ENCODE measurements at regions not wholly inside any gene's neighbourhood (a gene's known extent, or its start where the extent isn't known, plus 50 kb on each side); places are given as distances from the start of the nearest gene placed in this dataset.
"Not testable (repeated sequence)": the region's sequence is repeated elsewhere in the genome, so short reads cannot be mapped to it uniquely, and the experiment has no call there.

DNA sequence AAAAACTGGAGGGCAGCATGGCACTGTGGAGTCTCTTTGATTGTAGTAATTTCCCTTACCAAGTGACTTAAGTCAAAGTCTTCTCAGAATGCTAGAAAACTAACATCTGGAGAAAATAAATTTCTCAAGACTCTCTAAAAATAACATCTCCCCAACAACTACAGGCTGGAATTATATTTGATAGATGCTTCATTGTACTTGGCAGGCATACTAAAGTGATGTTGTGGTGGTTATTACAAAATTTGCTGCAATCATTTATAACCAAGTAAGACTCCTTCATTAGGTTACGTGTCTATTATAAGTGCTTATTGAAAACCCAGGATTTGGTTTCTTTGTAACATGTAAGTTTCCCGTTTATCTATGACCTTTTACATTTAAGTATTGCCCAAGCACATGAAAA, 132.9 kb upstream of the NRIP1 start:
- DNase-seq (ENCODE audit: insufficient read length, low spot score): no peak
- no peak for FAIRE-seq

DNA sequence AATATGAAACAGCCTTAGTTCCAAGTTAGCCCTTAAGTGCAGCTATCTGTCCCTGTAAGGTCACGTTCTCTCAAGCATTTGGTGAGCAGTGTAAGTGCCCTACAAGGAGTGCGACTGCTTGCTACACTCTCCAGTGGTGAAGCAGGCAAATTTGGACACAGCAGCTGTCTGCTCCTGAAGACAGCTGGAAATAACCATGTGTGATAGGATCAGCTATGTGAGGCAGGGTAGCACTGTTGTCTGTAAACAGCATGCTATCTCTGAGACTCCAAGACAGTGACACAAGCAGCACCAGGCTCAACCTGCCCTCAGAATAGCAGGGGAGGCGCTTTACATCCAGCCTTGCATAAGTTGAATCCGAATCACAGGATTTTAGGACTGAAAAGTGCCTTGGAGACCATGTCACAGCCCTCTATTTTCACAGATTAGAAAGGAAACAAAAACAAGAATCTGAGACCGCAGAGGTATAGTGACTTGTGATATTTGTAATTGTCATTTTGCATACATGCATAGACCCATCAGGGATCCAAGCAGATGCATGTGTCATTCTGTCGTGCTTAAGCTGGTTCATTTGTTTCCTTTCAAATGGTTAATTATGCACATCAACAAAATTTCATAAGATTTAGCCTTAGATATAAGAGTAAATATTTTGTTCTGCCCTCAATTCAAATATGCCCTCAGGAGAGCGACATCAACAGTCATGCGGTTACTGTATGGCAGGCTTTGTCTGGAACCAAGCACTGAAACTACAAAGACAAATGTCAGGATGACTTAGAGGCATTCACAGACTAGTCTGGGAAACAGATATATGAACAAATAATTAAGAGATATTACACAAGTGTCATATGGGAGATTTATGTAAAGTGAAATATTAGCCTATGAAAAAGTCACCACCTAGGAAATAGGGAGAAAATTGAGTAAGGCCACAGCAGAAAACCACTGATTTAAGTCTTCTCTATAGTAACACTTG, 134.9 kb upstream of the NRIP1 start:
- FAIRE-seq (no peak), DNase-seq (ENCODE audit: insufficient read length, low spot score) (no peak)

DNA sequence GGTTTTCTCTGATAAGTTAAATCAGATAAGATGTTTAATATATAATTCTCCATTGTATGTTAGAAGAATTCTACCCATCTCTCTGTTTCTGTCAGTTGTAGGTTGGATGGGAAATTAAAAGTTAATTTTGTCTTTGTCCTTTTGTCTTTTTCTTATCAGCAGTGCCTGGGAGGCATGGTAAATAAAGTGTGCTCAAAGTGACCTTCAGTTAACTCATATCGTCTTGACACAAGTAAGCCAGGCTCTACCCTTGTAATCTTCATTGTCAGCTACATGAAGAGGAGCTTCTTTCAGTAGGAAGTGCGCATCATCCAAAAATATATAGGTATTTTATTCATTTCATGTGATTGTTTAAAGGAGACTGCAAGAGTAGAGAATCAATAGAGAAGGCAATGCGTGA, 138.9 kb upstream of the NRIP1 start:
- no peak for FAIRE-seq

DNA sequence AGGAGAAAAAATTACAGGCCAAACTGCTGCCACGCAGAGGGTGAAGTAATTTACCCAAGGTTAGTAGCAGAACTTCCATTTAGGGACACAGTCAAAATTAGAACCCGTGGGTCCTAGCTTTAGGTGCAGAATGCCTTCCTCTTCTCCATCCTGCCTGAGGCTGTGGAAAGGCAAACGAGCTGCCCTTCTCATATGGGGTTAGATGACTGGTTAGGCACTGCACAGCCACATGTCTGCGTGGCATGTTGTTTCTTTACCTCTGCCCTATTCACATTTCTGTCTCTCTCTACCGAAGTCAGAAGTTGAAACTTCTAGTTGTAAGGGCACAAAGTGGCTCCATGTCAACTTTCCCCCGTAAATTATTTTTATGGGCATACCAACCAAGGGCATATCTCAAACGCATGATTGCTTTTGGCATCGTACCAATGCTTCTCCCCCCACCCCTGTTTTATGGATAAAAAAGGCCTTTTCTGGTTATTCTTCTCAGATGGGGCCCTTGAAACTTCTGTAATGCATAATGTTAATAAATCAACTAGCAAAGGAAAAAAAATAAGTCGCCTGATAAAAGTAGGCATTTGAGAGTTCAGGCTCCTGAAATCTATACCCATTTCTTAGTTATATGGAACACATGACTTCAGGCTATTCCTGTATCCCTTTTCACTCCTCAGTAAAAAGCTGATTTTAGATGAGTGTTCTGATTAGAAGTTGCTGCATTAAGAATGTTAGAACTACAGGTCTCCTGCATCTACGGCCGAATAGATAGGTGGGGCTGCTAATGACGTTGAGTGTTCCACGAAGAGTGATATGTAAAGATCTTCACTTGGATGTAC, 139.6 kb upstream of the NRIP1 start:
- DNase-seq (ENCODE audit: insufficient read length, low spot score) (no peak), FAIRE-seq (no peak)

More for the DNA sequence above, 138.9 kb upstream of the NRIP1 start:
- no peak for DNase-seq (ENCODE audit: insufficient read length, low spot score)

DNA sequence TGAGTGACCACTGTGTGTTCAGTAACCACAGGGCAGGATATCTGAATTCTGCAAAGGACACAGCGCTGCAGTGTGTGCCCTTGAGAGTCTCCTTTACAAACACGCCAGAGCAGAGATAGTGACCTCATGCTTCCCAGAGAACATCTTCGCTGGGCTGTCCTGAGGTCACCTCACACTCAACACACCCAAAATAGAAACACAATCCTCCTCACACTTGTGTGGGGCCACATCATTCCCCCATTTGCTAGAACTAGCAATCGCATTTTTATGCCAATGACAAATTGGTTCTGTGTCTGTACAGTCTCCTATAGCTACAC, 140.1 kb upstream of the NRIP1 start:
- DNase-seq (ENCODE audit: insufficient read length, low spot score): no peak
- FAIRE-seq: no peak

DNA sequence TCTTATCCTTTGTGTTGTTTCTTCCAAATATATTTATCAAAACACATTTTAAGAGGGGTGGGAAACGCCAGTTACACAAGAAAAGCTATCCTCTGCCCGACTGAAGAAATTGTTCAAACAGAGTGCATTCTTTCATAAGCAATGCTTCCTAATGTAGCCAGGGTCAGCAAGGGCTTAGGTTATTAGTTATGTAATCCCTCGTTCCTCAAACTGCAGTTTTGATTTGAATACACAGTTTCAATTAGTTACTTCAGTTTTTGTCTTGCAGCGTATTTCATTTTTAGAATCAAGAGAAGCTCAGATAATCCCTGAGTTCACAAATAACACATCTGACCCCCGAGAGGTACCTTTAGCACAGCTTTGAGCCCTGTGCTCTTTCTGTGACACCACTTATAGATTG, 141.7 kb upstream of the NRIP1 start:
- no peak for FAIRE-seq
- no peak for DNase-seq (ENCODE audit: insufficient read length, low spot score)

DNA sequence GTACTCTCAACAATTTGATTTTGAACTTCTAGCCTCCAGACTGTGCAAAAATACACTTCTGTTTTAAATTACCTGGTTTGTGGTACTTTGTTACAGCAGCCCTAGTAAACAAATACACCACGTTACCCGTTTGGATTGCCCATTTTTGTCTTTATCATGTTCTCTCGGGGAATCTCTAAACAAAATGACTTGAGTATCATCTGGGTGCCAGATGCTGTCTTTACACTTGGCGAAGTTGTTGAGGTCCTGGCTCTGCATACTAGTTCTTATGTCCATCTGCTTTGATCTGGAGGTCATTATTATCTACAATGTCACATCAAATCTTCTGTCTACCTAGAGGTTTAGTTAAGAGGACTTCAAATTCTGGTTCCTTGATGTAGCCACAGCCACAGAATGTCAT, 142.4 kb upstream of the NRIP1 start:
- no peak for DNase-seq (ENCODE audit: insufficient read length, low spot score)
- no peak for FAIRE-seq

DNA sequence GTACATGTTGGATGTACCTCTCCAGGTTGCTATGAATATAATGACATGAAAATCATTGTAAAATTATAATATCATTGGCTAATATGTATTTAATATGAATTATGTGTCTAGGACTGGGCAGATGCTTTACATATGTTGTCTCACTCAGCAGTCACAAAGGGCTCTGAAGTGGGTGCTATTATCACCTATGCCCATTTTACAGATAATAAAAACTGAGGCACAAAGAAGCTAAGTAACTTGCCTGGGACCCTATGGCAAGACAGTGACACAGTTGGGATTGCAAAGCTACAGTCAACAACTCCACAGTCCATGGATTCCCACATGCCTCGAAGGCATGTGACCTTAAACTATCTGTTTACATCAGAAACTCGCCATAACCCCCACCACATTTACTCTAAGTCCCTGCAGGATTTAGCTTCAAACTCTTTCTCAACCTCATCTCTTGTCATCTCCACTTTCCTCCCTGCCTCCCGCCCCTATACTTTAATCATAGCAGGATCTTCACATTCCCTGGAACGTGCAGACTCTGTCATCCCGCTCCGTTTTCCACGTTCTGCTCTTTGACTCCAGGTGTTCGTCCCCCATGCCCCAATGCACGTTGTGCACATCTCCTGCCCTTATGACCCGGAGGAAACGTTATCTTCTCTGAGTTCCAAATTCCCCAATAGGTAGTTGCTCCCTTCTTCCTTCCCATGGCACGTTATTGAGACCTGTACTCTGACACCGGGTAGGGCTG, 143.0 kb upstream of the NRIP1 start:
- FAIRE-seq (no peak), DNase-seq (ENCODE audit: insufficient read length, low spot score) (no peak)

DNA sequence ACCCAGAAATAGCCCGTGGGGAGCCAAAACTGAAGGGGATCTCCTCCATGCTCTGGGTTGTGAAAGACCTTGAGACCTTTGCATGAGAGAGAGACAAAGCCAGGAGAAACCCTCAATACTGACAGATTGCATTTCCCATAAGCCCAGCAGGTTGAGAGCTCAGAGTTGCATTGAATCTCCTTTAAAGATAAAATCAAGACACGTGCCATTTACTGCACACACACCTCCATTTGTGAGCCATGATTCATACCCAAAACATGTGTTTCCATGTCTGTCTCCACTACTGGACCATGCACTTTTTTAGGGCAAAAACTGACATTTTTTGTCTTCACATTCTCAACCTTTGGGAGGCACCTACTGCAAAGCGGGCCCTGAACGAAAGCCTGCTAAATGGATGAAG, 144.0 kb upstream of the NRIP1 start:
- FAIRE-seq (no peak), DNase-seq (ENCODE audit: insufficient read length, low spot score) (no peak)

DNA sequence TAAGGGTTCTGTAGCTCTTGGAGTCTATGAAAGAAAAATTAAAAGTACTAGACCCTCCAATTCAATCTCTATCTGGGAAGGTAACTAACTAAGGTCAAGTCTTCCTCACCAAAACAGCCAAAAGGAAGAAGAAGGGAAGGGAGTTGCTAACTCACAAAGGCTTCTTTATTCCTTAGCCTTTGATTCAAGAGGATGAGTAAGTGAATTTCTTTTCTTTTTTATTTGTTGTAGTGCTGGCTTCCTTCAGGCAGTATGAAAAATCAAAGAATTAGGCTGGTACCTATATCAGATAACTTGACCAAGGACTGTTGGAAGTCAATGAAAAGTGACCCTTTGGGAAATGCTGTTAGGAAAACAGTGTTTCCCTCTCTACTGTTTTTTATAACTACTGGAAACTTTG, 144.4 kb upstream of the NRIP1 start:
- FAIRE-seq: no peak
- DNase-seq (ENCODE audit: insufficient read length, low spot score): no peak

DNA sequence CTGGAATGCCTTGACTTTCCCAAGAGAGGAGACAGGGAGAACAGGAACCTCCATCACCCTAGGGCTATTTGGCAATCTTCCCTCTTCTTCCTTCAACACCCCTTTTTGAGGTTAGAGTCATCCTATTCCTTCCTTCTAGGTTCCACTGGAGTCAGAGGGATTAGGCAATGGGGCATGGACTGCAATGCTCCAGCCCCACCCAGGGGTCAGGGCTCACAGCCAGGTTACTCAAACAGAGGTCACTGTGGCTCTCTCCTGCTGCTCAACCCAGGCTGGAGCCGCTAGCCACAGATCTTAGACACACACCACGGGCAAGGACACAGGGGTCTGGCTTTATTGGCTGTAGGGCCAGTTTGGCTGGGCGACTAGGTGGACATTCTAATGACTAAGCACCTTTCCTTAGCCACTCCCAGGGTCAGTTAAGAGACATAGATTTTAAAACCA, 145.5 kb upstream of the NRIP1 start:
- FAIRE-seq: no peak

DNA sequence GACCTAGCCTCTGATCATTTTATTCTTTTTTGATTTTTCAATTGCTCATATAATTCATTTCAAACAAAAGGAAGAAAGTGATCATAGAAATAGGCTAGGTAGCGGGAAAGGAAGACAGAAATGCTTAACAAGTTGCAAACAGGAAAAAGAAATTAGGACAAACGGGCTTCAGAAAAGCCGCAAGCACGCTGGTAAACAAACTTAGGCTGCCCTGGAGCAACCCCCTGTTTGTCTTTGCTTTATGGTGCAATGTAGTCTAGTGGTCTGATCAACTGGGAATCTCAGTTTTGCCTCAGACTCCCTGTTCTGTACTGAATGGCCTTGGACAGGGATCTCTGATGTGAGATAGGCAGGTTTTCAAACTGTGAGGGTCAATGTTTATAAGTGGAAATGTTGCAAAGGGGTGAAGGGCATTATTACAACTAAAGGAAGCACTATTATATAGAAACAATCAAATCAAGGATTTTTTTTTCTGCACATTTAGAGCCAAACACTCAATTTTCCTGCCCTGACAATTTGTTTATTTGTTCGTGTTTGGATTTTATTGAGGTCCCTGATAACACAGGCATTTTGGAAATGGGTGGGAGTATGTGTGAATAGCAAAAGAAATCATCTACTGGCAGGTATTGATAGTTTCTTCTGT, 146.8 kb upstream of the NRIP1 start:
- FAIRE-seq: no peak
- DNase-seq (ENCODE audit: insufficient read length, low spot score): no peak

More for the DNA sequence above, 145.5 kb upstream of the NRIP1 start:
- no peak for DNase-seq (ENCODE audit: insufficient read length, low spot score)

DNA sequence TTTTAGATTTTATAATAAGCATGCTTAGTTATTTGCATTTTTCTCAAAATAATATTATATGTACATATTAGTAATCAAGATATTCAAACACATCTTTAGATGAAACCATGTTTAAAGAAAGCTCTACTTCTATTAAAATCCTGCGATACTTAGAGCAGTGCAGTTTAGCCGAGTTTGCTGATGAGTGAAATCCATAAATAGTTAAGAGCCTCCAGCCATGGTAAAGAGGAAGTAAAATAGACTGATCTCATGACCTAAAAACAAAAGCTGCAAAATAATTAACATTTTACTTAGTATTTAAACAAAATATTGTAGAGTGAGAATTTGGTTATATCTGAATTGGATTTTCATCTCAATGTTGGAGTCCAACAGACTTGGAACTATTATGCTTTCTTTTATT, 147.4 kb upstream of the NRIP1 start:
- FAIRE-seq (no peak), DNase-seq (ENCODE audit: insufficient read length, low spot score) (no peak)

DNA sequence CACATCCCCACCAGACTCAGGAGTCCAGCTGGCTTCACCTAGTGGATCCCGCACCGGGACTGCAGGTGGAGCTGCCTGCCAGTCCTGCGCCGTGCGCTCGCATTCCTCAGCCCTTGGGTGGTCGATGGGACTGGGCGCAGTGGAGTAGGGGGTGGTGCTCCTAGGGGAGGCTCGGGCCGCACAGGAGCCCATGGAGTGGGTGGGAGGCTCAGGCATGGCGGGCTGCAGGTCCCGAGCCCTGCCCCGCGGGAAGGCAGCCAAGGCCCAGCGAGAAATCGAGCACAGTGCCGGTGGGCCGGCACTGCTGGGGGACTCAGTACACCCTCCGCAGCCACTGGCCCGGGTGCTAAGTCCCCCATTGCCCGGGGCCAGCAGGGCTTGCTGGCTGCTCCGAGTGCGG, 153.7 kb upstream of the NRIP1 start:
- DNase-seq (ENCODE audit: insufficient read length, low spot score); FAIRE-seq: not testable (repeated sequence)

DNA sequence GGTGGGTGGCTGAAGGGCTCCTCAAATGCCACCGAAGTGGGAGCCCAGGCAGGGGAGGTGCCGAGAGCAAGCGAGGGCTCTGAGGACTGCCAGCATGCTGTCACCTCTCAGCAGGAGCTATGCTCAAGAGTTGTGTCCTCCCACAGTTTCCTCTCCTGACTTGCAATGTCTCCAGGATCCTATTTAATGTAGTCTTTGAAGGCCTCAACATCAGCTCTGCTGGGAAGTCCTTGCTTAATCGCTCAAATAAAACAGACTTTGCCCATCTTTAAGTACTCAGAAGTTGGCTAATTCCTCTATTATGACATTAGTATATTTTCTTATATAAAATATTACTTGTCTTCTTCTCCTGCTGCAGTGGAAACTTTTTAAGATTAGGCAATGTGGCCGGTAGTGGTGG, 154.2 kb upstream of the NRIP1 start:
- FAIRE-seq (no peak), DNase-seq (ENCODE audit: insufficient read length, low spot score) (no peak)

DNA sequence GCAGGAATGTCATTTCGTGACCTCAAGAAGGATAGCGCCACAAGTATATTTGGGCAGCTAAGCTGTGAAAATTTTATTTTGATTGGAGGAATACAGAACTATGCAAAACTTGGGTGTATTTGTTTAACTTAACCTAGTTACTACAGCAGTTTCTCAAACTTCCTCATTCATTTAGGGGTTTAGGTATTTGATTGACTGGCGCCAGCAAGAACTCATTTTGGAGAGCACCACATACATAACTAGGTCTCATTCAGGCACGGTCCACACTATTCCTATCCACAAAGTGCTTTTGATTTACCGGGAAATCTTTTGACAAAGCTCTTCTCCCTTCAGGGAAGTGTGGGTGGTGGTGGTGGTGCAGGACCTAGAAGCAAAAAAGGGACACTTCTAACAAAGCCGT, 155.1 kb upstream of the NRIP1 start:
- DNase-seq (ENCODE audit: insufficient read length, low spot score) (no peak), FAIRE-seq (no peak)

DNA sequence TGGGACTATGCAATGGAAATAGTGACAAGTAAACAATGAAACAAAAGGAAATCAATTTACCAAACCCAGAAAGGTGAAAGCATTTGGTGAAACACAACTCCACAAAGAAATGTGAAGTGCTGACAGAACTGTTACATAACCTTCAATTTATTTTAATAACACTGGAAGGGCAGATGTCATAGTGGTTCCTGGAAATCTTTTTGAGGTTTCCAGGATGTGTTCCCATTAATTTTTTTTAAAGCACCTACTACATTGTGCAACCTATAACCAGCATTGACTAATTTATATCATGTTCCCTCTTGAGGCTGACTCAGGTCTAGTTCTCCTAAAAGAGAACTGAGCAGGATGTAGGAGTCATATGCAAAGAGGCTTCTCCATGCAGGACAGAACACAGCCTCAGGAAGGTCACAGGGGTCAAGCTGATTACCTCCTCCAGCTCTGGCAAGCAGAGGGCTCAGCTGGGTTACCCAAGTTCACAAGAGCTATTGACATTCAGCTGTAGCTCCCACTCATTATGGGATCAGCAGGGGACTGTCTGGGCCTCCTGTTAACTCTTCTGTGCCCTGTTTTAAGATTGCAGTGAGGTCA, 157.1 kb upstream of the NRIP1 start:
- FAIRE-seq: no peak
- no peak for DNase-seq (ENCODE audit: insufficient read length, low spot score)

DNA sequence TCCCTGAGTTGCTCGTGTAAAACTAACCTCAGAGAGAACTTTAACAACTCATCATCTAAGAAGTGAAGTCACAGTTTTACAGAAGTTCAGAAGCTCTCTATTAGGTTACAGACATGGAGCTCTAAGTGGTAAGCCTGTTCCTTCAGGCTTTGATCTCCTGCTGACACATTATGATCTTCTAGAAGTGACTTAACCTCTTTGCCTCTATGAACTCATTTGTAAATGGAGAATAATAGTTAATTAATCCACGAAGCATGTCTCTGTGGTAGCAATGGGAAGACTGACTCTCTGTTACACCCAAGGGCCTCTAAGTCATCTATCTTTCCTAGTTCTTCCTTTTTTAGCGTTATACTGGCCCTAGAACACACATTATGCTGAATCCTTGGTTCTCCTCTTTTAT, 157.9 kb upstream of the NRIP1 start:
- FAIRE-seq: no peak

DNA sequence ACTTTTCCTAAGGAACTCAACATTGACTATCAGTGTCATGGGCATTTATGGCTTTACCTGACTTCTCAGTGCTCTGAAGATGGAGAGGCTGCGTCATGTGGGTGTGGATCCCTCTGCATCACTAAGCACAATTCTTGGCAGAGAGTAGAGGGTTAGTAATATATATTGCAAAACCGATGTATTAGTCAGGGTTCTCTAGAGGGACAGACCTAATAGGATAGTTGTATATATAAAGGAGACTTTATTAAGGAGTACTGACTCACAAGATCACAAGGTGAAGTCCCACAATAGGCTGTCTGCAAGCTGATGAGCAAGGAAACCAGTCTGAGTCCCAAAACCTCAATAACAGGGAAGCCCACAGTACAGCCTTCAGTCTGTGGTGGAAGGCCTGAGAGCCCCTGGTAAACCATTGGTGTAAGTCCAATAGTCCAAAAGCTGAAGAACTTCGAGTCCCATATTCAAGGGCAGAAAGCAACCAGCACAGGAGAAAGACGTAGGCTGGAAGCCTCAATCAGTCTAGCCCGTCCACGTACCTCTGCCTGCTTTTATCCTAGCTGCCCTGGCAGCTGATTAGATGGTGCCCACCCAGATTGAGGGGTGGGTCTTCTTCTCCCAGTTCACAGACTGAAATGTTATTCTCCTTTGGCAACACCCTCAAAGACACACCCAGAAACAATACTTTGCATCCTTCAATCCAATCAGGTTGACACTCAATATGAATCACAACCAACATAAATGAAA, 159.7 kb upstream of the NRIP1 start:
- DNase-seq (ENCODE audit: insufficient read length, low spot score): no peak
- no peak for FAIRE-seq

More for the DNA sequence above, 157.9 kb upstream of the NRIP1 start:
- DNase-seq (ENCODE audit: insufficient read length, low spot score): no peak

DNA sequence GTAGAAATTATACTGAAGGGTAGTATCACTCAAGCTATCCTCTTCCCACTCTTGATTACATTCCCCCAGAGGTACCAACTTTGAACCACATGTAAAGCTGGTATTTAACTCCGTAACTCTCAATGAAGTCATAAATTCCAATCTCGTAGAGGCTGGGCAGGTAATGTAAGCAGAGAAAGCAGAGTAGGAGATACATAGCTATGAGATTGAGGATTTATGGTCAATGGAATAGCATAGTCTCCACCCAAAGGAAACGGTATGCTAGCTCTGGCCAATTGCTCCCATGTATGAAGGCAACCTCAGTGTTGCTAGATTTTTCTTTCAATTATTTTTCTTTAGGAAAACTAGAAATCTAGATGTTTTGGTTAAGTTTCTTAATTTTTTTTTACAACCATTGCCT, 163.1 kb upstream of the NRIP1 start:
- DNase-seq (ENCODE audit: insufficient read length, low spot score): no peak
- FAIRE-seq: no peak

Measured in GM19239 (cell line).